ACC112 (cell line): ENCODE measurements at regions not wholly inside any gene's neighbourhood (a gene's known extent, or its start where the extent isn't known, plus 50 kb on each side); places are given as distances from the start of the nearest gene placed in this dataset.
"Not testable (repeated sequence)": the region's sequence is repeated elsewhere in the genome, so short reads cannot be mapped to it uniquely, and the experiment has no call there.

Source experiments
- H2AFZ ChIP-seq: fragments of 200-600 bp; sonication (generic); one replicate; pipeline ENCODE4 v1.6.0; 2017; ENCODE audit warnings: antibody characterized with exemption, low read length; ENCODE audit not compliant: unreplicated experiment
- H3K27ac ChIP-seq: fragments of 200-600 bp; sonication (generic); 2 replicates; pipeline ENCODE4 v1.5.1; 2014; ENCODE audit warnings: low read depth, mild to moderate bottlenecking, antibody characterized with exemption, low read length, moderate library complexity
- H3K27me3 ChIP-seq: fragments of 200-600 bp; sonication (generic); 2 replicates; pipeline ENCODE4 v1.6.1; 2014; ENCODE audit warnings: mild to moderate bottlenecking, antibody characterized with exemption, low read length, moderate library complexity, mixed read lengths; ENCODE audit not compliant: insufficient read depth
- H3K36me3 ChIP-seq: fragments of 200-600 bp; sonication (generic); 2 replicates; pipeline ENCODE4 v1.6.1; 2016; ENCODE audit warnings: mild to moderate bottlenecking, antibody characterized with exemption, low read length, moderate library complexity, mixed read lengths; ENCODE audit not compliant: insufficient read depth
- H3K4me1 ChIP-seq: fragments of 200-600 bp; sonication (generic); one replicate; pipeline ENCODE4 v1.6.1; 2016; ENCODE audit warnings: low read length, mixed read lengths; ENCODE audit not compliant: insufficient read depth, unreplicated experiment, control insufficient read depth
- H3K4me3 ChIP-seq: fragments of 200-600 bp; sonication (generic); 2 replicates; pipeline ENCODE4 v1.5.1; 2014; ENCODE audit warnings: mild to moderate bottlenecking, low read depth, low read length
- H3K79me2 ChIP-seq: fragments of 200-600 bp; sonication (generic); one replicate; pipeline ENCODE4 v1.6.0; 2016; ENCODE audit warnings: low read length; ENCODE audit not compliant: control insufficient read depth, unreplicated experiment, insufficient read depth

GRCh38 chr4:12359420-12359819 lies 930.7 kb upstream of the HS3ST1 start:
- no peak overlapping the region for H2AFZ ChIP-seq
- H3K27ac ChIP-seq: no peak overlapping the region
- no peaks in the 10 kb centered on the region for H3K79me2 ChIP-seq
- H3K4me3 ChIP-seq: no peak overlapping the region
- H3K4me1 ChIP-seq: no peaks in the 10 kb centered on the region
- H3K27me3 ChIP-seq: no peaks in the 10 kb centered on the region
- H3K36me3 ChIP-seq: no peaks in the 10 kb centered on the region

- H3K27me3 ChIP-seq, H3K79me2 ChIP-seq, H3K36me3 ChIP-seq, H3K4me3 ChIP-seq, H3K27ac ChIP-seq, H3K4me1 ChIP-seq, H2AFZ ChIP-seq: not testable (repeated sequence)
These were observed 904.4 kb upstream of the HS3ST1 start for GRCh38 chr4:12333083-12333482.

- Histone ChIP-seq H2AFZ (no peak overlapping the region), H3K27ac (no peak overlapping the region), H3K79me2 (no peaks in the 10 kb centered on the region), H3K36me3 (no peaks in the 10 kb centered on the region), H3K4me1 (no peaks in the 10 kb centered on the region), H3K27me3 (no peaks in the 10 kb centered on the region), H3K4me3 (no peak overlapping the region)
These were observed 896.3 kb upstream of the HS3ST1 start for GRCh38 chr4:12324965-12325364.

GRCh38 chr4:12319765-12320164 lies 891.1 kb upstream of the HS3ST1 start:
- Histone ChIP-seq H3K79me2 (no peaks in the 10 kb centered on the region), H3K4me1 (no peaks in the 10 kb centered on the region), H3K27me3 (no peaks in the 10 kb centered on the region), H3K4me3 (no peak overlapping the region), H2AFZ (no peak overlapping the region), H3K36me3 (no peaks in the 10 kb centered on the region), H3K27ac (no peak overlapping the region)

- Histone ChIP-seq H3K4me3 (no peak overlapping the region), H3K79me2 (no peaks in the 10 kb centered on the region), H3K4me1 (no peaks in the 10 kb centered on the region), H3K36me3 (no peaks in the 10 kb centered on the region), H3K27ac (no peak overlapping the region), H2AFZ (no peak overlapping the region), H3K27me3 (no peaks in the 10 kb centered on the region)
These were observed 876.2 kb upstream of the HS3ST1 start for GRCh38 chr4:12304905-12305304.

GRCh38 chr4:12296366-12296765 lies 867.7 kb upstream of the HS3ST1 start:
- no peak overlapping the region for H2AFZ ChIP-seq
- H3K27me3 ChIP-seq: no peaks in the 10 kb centered on the region
- H3K4me1 ChIP-seq: no peaks in the 10 kb centered on the region
- H3K27ac ChIP-seq: no peak overlapping the region
- no peak overlapping the region for H3K4me3 ChIP-seq
- no peaks in the 10 kb centered on the region for H3K79me2 ChIP-seq
- no peaks in the 10 kb centered on the region for H3K36me3 ChIP-seq

GRCh38 chr4:12293906-12294525 lies 865.3 kb upstream of the HS3ST1 start:
- H3K36me3 ChIP-seq: no peaks in the 10 kb centered on the region
- H3K27me3 ChIP-seq: no peaks in the 10 kb centered on the region
- H2AFZ ChIP-seq: no peak overlapping the region
- no peaks in the 10 kb centered on the region for H3K4me1 ChIP-seq
- no peak overlapping the region for H3K4me3 ChIP-seq
- no peaks in the 10 kb centered on the region for H3K79me2 ChIP-seq
- H3K27ac ChIP-seq: no peak overlapping the region

GRCh38 chr4:12286351-12286750 lies 857.7 kb upstream of the HS3ST1 start:
- no peaks in the 10 kb centered on the region for H3K4me1 ChIP-seq
- H3K27ac ChIP-seq: no peak overlapping the region
- no peak overlapping the region for H3K4me3 ChIP-seq
- no peak overlapping the region for H2AFZ ChIP-seq
- no peaks in the 10 kb centered on the region for H3K79me2 ChIP-seq
- H3K27me3 ChIP-seq: no peaks in the 10 kb centered on the region
- H3K36me3 ChIP-seq: peaks cover 2% of the 10 kb centered on the region; the same call in 1 of the 2 replicates

- Histone ChIP-seq H3K27me3 (no peaks in the 10 kb centered on the region), H3K27ac (no peak overlapping the region), H3K79me2 (no peaks in the 10 kb centered on the region), H3K36me3 (no peaks in the 10 kb centered on the region), H2AFZ (no peak overlapping the region), H3K4me3 (no peak overlapping the region), H3K4me1 (no peaks in the 10 kb centered on the region)
These were observed 841.9 kb upstream of the HS3ST1 start for GRCh38 chr4:12270546-12270945.

GRCh38 chr4:12265554-12265953 lies 836.9 kb upstream of the HS3ST1 start:
- Histone ChIP-seq H3K4me3 (no peak overlapping the region), H3K36me3 (no peaks in the 10 kb centered on the region), H2AFZ (no peak overlapping the region), H3K27me3 (no peaks in the 10 kb centered on the region), H3K4me1 (no peaks in the 10 kb centered on the region), H3K79me2 (no peaks in the 10 kb centered on the region), H3K27ac (no peak overlapping the region)

GRCh38 chr4:12260453-12260852 lies 831.8 kb upstream of the HS3ST1 start:
- Histone ChIP-seq H3K27ac (no peak overlapping the region), H3K27me3 (no peaks in the 10 kb centered on the region), H3K36me3 (no peaks in the 10 kb centered on the region), H2AFZ (no peak overlapping the region), H3K4me1 (no peaks in the 10 kb centered on the region), H3K4me3 (no peak overlapping the region), H3K79me2 (no peaks in the 10 kb centered on the region)
